Stomach (tissue), 8 donors: ENCODE measurements at regions not wholly inside any gene's neighbourhood (a gene's known extent, or its start where the extent isn't known, plus 50 kb on each side); places are given as distances from the start of the nearest gene placed in this dataset.

Experiments used
- DNase-seq, 2 donors: peaks; one replicate each; pipeline versions ENCODE4 v3.0.0 to v3.0.0-alpha.2; 2013 to 2019
- H3K27ac ChIP-seq, 5 donors: fragments of 200-600 bp in 4 of 5; sonication (generic) in 4 of 5; one replicate each; pipeline ENCODE4 v1.5.1; 2013 to 2019; ENCODE audit warnings: mild to moderate bottlenecking in 1 of 5, moderate library complexity in 1 of 5
- H3K27me3 ChIP-seq, 3 donors: fragments of 200-600 bp; sonication (generic); one replicate each; pipeline ENCODE4 v1.5.1; 2017 to 2019; ENCODE audit warnings: mixed run types in 1 of 3
- H3K36me3 ChIP-seq, 4 donors: fragments of 200-600 bp; sonication (generic); 1 replicate in 3 of 4; 2 replicates in 1 of 4; pipeline ENCODE4 v1.5.1; 2016 to 2019
- H3K4me1 ChIP-seq, 4 donors: fragments of 200-600 bp; sonication (generic); one replicate each; pipeline ENCODE4 v1.5.1; 2016 to 2019
- H3K4me3 ChIP-seq, 4 donors: fragments of 200-600 bp; sonication (generic) in 3 of 4; one replicate each; pipeline ENCODE4 v1.5.1; 2016 to 2019; ENCODE audit warnings: mild to moderate bottlenecking in 1 of 4
- H3K9me3 ChIP-seq, 4 donors: fragments of 200-600 bp; sonication (generic); one replicate each; pipeline ENCODE4 v1.5.1; 2016 to 2019
- EP300 ChIP-seq: sonication (generic); formaldehyde crosslinking; IDR thresholded peaks from one replicate; pipeline ENCODE4 v1.6.1; 2017; ENCODE audit warnings: antibody characterized with exemption
- POLR2A ChIP-seq, 4 donors: fragments of 450-650 bp; IDR thresholded peaks; one replicate each; pipeline ENCODE4 v1.6.1; 2016; ENCODE audit warnings: antibody characterized with exemption in 4 of 4, control low read depth in 2 of 4, mild to moderate bottlenecking in 1 of 4, moderate library complexity in 1 of 4
- POLR2AphosphoS5 ChIP-seq, 3 donors: sonication (generic); formaldehyde crosslinking; IDR thresholded peaks; one replicate each; pipeline ENCODE4 v1.6.1; 2016; ENCODE audit warnings: antibody characterized with exemption in 3 of 3
- WGBS, 5 donors: extraction: QIAGEN DNeasy Blood & Tissue Kit in 3 of 5; methylation state at CpG; one replicate each; pipeline versions ENCODE4 v1.1.5 to v1.1.7; 2013 to 2018; 5-methylcytosine and 5-hydroxymethylcytosine counted together
- intact Hi-C: fragments of 100-400 bp; cut with DNase I; formaldehyde crosslinking; loops from one replicate; pipeline ENCODE4 v1.15.1; 2023; ENCODE audit warnings: low total_unique reads
- TF ChIP-seq, protein P1 (sequence below), 7 experiments: fragments of 450-650 bp in 4 of 7; fragments of 200-600 bp in 3 of 7; sonication (generic) in 3 of 7; IDR thresholded peaks; one replicate each; pipeline ENCODE4 v1.5.1; 2016 to 2019; ENCODE audit warnings: antibody characterized with exemption in 7 of 7, control low read depth in 2 of 7, mild to moderate bottlenecking in 1 of 7
- donor health status: healthy with polysubstance abuse.
- donor health status: Bipolar disorder and iron deficiency.
- donor health status: healthy.

DNA sequence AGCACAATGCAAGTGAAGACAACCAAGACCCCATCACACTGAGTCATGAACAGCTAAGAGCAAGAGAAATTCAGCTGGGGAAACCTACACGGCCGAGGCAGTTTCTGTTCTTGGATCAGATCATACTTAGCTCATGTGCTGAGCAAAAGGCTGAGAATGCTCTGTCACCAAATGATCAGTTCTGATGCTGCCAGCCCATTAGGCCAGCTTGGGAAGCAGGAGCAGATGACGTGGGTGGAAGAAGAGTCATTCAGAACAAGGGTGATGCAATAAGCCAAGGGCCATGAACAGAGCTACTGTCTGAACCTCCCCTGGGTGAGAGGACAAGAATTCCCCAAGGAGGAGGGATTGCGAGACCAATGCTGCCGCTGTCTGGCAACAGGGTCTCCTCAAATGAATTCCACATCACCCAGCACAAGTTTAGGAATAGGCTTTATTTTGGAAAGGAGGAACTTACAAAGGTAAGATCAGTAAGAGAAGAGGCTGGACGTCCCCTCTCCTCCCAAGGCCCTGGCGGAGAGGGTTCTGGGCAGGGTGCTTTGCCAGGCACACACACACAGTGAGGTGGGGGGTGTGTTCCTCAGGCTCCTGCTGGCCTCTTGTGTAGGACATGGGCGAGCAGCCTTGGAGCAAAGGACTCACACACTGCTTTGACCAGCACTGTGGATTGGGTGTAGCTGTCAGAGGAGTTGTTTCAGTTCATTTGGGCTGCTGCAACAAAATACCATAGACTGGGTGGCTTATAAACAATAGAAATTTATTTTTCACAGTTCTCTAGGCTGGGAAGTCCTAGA lies 65.6 kb upstream of the CTXND1 start:
- 66 to 83% (median 78%) methylated on average over 8 of the region's 8 CpGs for WGBS, 5 donors
- intact Hi-C loops = no loop called here
- no peak for DNase-seq
- Histone ChIP-seq H3K9me3 (no peaks in the 10 kb centered on the region), H3K27me3 (peaks cover 0 to 4% (median 0%) of the 10 kb centered on the region in 3 donors), H3K4me1 (no peaks in the 10 kb centered on the region), H3K27ac (peak overlapping the region in 1 of 5 donors; percentile 43), H3K4me3 (no peak overlapping the region), H3K36me3 (no peaks in the 10 kb centered on the region)
- TF ChIP-seq EP300 (no peak), POLR2AphosphoS5 (IDR thresholded peaks at IDR 0.05) (peak in 1 of 3 donors; percentile 35), POLR2A (IDR thresholded peaks at IDR 0.05) (no peak)
- TF ChIP-seq, protein P1, sequence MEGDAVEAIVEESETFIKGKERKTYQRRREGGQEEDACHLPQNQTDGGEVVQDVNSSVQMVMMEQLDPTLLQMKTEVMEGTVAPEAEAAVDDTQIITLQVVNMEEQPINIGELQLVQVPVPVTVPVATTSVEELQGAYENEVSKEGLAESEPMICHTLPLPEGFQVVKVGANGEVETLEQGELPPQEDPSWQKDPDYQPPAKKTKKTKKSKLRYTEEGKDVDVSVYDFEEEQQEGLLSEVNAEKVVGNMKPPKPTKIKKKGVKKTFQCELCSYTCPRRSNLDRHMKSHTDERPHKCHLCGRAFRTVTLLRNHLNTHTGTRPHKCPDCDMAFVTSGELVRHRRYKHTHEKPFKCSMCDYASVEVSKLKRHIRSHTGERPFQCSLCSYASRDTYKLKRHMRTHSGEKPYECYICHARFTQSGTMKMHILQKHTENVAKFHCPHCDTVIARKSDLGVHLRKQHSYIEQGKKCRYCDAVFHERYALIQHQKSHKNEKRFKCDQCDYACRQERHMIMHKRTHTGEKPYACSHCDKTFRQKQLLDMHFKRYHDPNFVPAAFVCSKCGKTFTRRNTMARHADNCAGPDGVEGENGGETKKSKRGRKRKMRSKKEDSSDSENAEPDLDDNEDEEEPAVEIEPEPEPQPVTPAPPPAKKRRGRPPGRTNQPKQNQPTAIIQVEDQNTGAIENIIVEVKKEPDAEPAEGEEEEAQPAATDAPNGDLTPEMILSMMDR (IDR thresholded peaks at IDR 0.05) = no peak

DNA sequence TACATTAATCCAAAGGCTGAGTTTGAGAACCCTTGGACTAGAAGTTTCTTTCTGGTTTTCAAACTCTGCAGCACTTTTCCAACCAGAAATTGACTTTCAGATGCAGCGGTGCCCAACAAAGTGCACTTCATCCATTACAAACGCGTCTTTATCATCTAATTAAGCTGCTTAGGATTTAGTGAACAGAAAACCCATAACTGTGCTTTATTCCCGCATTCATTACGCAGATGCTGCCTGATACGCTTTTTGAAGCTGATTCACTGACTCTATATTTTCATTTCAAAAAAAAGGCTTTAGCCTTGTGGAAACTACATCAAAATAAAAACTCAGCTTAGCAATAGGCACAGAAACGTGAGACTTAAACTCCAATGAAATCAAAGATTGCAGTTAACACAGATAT lies 69.8 kb upstream of the CTXND1 start:
- TF ChIP-seq EP300 (no peak), POLR2AphosphoS5 (IDR thresholded peaks at IDR 0.05) (no peak), POLR2A (IDR thresholded peaks at IDR 0.05) (no peak)
- TF ChIP-seq, protein P1 (IDR thresholded peaks at IDR 0.05) = no peak
- no peak overlapping the region for H3K27ac ChIP-seq
- no peak overlapping the region for H3K4me3 ChIP-seq
- 89 to 92% (median 90%) methylated on average over 7 of the region's 7 CpGs for WGBS, 5 donors
- H3K36me3 ChIP-seq = no peaks in the 10 kb centered on the region
- DNase-seq = no peak
- intact Hi-C loops = no loop called here
- H3K4me1 ChIP-seq = no peaks in the 10 kb centered on the region
- H3K9me3 ChIP-seq = no peaks in the 10 kb centered on the region
- H3K27me3 ChIP-seq = peaks cover 0 to 4% (median 0%) of the 10 kb centered on the region in 3 donors

DNA sequence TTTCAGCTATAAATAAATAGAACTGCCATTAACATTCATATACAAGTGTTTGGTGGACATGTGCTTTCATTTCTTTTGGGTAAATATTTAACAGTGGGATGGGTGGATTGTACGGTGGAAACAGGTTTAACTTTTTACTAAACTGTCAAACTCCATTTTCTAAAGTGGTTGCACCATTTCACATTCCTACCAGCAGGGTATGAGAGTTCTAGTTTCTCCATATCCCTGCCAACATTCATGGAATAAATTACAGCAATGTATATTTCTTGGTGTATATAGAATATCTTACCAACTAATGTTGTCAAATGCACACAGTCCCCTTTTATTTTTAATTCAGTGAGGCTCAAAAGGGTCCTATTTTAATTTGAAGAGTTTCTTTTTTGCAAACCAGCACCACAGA lies 71.3 kb upstream of the CTXND1 start:
- TF ChIP-seq POLR2AphosphoS5 (IDR thresholded peaks at IDR 0.05) = no peak
- TF ChIP-seq, protein P1 (IDR thresholded peaks at IDR 0.05) = no peak
- no peak for TF ChIP-seq POLR2A (IDR thresholded peaks at IDR 0.05)
- no peak for TF ChIP-seq EP300

DNA sequence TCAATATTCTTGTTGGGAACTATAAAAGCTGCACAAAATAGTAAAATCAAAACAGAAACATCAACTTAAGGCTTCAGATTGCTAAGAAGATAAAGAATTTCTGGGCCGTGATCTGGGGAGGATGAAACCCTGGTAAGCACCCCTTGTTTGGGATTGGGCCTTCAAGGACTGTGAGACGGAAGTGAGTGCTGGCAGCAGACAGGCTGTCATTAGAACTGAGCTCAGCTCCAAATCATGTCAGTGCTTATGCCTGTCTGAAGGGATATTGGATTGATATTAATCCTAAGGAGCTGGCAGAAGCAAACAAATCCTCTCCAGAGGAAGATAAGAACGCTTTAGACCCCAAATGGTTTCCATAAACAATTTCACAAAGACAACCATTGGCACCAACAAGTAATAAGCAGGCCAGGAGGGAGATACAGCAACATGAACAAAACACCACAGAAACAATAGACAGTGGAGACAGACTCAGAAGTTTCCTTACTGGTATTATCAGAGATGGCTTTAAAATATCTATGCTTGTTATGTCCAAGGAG lies 72.6 kb upstream of the CTXND1 start:
- intact Hi-C loops = no loop called here
- WGBS, 5 donors = 49 to 63% (median 57%) methylated on average over 3 of the region's 3 CpGs
- Histone ChIP-seq H3K9me3 (no peaks in the 10 kb centered on the region), H3K36me3 (no peaks in the 10 kb centered on the region), H3K4me3 (no peak overlapping the region), H3K4me1 (no peaks in the 10 kb centered on the region), H3K27ac (no peak overlapping the region), H3K27me3 (peaks cover 0 to 4% (median 0%) of the 10 kb centered on the region in 3 donors)
- no peak for DNase-seq
- TF ChIP-seq POLR2AphosphoS5 (IDR thresholded peaks at IDR 0.05) = no peak
- TF ChIP-seq POLR2A (IDR thresholded peaks at IDR 0.05) = no peak
- TF ChIP-seq EP300 = no peak
- TF ChIP-seq, protein P1 (IDR thresholded peaks at IDR 0.05) = no peak

More for the DNA sequence above, 71.3 kb upstream of the CTXND1 start:
- no peaks in the 10 kb centered on the region for H3K36me3 ChIP-seq
- no peaks in the 10 kb centered on the region for H3K4me1 ChIP-seq
- H3K4me3 ChIP-seq = no peak overlapping the region
- 33 to 70% (median 43%) methylated on average over 1 of the region's 1 CpG for WGBS, 5 donors
- H3K27me3 ChIP-seq = peaks cover 0 to 4% (median 0%) of the 10 kb centered on the region in 3 donors
- intact Hi-C loops = no loop called here
- DNase-seq = no peak
- H3K27ac ChIP-seq = no peak overlapping the region
- no peaks in the 10 kb centered on the region for H3K9me3 ChIP-seq
